HG02588 (cell line): ENCODE measurements at regions not wholly inside any gene's neighbourhood (a gene's known extent, or its start where the extent isn't known, plus 50 kb on each side); places are given as distances from the start of the nearest gene placed in this dataset.
"Not testable (repeated sequence)": the region's sequence is repeated elsewhere in the genome, so short reads cannot be mapped to it uniquely, and the experiment has no call there.

Experiments used
- ATAC-seq: cut with Tn5 transposase; IDR thresholded peaks from one replicate; pipeline ENCODE4 v1.9.1; 2021; ENCODE audit warnings: mild to moderate bottlenecking, moderate library complexity; ENCODE audit not compliant: unreplicated experiment

DNA sequence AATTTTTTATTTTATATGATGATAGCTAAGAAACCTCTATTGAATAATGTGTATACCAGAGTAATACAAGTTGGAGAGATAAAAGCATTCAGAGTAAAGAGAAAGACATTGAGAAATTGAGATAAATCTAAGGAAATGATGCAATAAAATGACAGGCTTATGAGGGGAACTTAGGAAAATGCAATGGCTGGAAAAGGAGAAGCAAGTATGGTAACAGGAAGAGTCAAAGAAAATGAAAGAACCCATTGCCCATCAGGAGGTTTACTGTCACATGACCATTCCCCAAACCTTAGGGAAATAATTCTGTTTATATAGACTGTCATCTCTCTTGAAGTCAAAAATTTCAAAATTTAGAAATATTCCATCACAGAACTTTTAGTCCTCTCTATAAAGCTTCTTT, 808.0 kb upstream of the PRR20A start:
- no peak for ATAC-seq

GRCh38 chr13:56335775-56336174, 804.9 kb upstream of the PRR20A start:
- ATAC-seq = no peak

DNA sequence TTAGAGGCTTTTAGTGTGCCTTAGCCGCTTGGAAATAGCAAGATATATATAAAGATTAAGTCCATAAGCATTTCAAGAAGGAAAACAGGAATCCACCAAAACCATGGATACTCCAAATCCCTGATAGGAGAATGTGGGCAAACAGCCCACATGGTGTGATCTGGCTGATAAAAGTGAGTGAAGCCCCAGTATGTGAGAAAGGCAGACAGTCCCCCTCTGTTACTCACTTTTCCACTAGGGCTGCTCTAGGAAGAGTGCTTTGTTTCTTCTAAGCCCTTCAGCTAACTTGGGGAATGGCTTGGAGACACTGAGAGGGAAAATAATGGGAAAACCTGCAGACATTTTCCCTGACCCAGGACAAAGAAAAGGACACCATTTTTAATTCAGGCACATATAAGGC, 802.3 kb upstream of the PRR20A start:
- ATAC-seq = no peak

- ATAC-seq = no peak
These were observed 793.7 kb upstream of the PRR20A start for GRCh38 chr13:56347014-56347413.

DNA sequence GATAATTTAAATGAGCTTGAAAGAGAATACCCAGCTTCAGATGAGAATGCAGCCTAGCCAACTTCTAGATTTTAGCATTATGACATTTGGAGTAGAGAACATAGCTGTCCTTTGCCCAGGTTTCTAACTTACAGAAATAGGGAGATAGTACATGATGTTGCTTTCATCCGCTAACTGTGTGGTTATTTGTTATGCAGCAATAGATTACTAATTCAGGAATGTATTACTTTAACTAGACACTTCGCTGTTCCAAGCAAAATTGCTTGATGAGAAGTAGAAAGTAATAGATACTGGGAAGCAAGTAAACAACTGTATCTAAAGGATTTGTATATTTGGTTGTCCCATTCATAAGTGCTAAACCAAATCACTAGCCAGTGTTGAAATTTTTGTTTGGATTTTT, 790.9 kb upstream of the PRR20A start:
- no peak for ATAC-seq

DNA sequence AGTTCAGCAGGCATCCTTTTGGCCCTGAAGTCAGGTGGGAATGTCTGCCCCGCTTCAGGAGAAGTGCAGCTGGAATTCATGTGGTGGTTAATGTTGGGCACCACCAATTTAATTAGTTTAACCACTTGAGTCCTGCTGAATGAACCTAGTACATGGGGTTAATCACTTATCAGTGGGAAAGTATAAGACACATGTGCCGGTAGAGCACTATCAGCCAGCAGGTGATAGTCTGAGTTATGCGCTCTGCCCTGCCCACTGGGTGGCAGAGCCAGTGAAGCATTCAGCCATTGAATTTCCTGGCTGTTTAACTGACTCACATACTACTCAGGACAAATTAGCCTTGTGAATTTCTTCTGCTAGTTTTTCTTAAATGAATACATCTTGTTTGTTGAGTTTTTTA, 789.7 kb upstream of the PRR20A start:
- ATAC-seq = no peak

DNA sequence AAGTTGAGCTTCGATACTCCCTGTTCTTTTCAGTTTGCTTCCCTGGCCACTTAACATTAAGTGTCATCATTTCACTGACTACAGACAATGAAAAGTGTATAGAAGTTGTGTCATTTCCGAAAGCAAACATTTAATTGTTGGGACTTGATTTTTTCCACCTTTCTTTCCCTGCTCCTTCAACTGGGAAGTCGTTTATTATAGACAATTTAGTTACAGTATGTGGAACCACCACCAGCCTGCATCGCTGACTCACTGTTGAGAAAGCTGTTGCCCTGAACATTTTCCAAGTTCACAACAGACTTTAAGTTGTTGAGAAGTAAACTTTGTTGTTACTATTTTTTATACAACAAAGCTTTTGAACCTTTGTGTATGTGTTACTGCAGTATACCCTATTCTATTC, 788.4 kb upstream of the PRR20A start:
- no peak for ATAC-seq

DNA sequence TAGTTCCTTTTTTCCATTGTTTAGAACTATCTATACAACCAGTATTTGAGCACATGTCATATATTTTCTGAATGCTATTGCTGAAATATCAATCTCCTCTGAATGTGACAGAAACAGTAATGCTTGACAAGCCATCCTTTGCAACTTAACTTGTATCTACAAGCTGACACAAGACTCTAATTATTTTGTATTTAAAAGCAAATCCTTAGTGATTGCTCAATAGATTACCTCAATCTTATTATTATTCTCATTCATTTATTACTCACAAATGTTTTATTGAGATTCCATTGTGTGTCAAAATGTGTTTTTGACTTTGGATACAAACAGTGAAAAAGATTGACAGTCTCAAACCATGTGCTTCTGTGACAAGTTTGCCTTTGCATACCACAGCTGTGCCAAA, 787.8 kb upstream of the PRR20A start:
- ATAC-seq = no peak

DNA sequence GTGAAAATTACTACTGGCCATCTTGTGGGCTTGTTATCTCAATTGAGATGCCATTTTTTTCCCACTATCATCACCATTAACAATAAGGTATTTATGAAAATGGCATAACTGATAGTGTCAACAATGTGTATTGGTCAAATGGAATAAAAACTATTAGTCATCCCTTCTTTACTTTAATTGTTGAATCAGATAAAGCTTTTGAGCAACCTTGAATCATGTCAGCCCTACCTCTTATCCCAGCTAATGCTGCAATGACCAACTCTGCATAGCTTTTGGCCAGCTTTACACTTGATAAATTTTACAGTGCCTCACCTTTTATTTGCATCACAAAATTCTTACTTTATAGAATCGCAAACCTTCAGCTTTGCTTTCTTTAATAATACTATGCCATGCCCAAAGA, 784.0 kb upstream of the PRR20A start:
- no peak for ATAC-seq

DNA sequence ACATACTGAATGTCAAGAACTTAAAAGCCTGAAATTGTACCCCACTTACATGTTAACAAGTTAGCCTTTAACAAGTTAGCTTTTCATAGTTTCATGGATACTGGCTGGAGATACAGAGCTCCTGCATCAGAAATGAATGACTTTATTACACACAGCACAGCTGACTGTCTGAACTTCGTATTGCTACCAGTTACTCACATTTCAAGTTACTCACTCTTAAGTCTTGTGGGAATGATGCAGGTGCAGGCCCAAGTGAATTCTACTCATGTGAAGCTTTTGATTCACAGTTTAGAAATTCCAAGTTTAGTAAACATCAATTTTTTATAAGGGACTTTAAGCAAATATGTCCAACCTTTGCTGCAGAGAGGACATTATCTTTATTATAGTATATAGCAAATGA, 762.2 kb upstream of the PRR20A start:
- no peak for ATAC-seq

GRCh38 chr13:56393549-56393948, 747.2 kb upstream of the PRR20A start:
- ATAC-seq = no peak

- ATAC-seq = no peak
These were observed 744.4 kb upstream of the PRR20A start for GRCh38 chr13:56396318-56396717.

- ATAC-seq = no peak
These were observed 739.9 kb upstream of the PRR20A start for GRCh38 chr13:56400774-56401173.

DNA sequence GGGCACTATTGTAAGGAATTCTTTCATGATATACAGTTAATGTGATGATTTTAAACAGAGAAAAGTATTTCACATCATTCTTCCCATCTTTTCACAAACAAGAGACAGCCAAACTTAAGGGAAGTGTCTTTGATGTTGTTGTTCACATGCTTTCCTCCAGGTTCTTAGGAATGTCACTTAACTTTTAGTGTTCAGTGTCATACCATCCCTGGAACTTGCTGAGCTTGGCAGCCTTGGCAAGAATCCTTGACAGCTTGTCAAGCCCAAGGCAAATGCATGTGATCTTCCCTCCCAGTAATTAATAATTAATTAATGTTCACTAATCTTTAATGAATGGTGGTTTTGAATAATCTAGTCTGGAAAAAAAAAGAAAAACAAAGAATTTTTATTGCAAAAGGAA, 727.9 kb upstream of the PRR20A start:
- ATAC-seq = no peak

GRCh38 chr13:56424246-56424645, 716.5 kb upstream of the PRR20A start:
- no peak for ATAC-seq

GRCh38 chr13:56457535-56458190, 683.1 kb upstream of the PRR20A start:
- ATAC-seq = no peak

DNA sequence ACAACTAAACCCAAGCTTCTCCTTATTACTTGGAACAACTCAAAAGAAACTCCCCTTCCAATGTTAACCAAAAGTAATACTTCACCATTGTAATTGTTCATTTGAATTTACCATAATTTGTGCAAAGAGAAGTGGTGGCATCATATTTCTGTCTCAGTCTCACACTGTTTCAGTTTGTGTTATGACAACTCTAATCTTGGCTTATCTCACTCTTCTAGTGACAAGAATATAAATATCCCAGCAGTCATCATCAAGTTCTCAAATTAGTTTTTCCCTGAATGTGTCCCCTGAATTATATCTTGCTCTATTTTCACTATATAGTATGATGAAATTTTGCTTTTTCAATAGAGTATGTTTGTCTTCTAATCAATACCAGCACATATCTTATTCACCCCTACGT, 681.4 kb upstream of the PRR20A start:
- ATAC-seq = no peak

DNA sequence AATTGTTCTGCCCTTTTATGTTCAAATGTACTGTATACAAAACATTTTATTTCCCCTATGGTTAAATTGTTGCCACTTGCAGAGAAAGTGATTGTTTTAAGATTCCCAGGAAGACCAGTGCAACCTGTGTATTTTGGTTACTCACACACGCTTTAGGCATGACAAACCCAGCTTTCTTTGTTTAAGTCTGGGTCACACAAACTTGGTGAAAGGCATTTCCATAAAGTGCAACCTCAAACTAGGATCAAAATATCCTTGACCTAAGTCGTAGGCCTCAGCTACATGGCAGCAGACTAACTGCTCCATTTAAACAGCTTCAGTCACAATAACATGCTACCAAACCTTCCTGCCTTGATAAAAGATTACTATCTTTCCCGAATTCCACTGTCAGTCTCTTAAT, 639.0 kb upstream of the PRR20A start:
- no peak for ATAC-seq

DNA sequence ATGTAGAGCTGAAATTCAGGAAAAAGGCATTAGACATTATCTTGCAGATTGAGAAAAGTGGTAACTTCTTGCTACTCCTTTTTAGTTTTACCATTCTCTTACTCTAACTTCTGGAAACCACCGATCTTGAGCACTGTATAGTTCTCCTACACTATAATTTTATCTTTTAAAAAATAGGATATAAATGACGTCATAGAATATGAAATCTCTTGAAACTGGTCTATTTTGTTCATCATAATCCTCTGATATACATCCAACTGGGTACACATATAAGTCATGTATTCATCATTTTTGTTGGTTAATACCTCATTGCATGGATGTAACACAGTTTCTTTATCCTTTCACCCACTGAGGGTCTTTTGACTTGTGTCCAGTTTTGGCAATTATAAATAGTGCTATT, 629.9 kb upstream of the PRR20A start:
- no peak for ATAC-seq

DNA sequence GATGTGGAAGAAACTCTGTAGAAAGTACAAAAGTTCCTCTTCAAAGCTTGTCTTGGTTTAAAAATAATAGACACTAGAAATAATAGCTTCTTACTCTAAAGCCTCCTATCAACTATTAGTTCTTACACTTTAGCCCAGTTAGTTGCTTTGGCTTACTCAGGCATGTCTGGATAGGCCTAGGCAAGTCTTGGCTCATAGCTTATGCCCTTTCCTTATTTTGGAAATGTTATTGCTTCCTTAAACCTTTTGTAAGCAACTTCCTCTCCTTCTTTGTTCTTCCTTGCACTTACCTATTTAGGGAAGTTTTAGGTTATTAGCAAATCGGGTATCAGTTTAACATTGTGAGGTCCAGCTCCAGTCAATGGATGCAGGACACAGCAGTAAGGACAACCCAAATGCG, 628.4 kb upstream of the PRR20A start:
- ATAC-seq = not testable (repeated sequence)

DNA sequence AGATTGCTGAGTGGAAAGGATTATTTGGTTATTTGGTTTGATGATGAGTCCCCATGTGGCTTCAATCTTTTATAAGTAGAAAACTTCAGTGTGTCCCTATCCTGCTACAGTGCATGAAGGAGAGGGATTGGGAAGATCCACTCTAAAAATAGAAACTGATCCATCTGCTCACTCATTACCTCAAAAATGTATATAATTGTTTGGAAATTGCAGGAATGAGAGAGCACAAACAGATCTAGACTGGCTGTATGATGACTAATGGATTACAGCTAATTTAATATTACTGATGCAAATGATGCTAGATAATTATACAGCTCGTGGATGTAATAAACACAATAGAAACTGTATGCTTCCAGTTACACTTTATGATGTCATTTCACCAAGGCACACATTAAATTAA, 625.3 kb upstream of the PRR20A start:
- no peak for ATAC-seq

DNA sequence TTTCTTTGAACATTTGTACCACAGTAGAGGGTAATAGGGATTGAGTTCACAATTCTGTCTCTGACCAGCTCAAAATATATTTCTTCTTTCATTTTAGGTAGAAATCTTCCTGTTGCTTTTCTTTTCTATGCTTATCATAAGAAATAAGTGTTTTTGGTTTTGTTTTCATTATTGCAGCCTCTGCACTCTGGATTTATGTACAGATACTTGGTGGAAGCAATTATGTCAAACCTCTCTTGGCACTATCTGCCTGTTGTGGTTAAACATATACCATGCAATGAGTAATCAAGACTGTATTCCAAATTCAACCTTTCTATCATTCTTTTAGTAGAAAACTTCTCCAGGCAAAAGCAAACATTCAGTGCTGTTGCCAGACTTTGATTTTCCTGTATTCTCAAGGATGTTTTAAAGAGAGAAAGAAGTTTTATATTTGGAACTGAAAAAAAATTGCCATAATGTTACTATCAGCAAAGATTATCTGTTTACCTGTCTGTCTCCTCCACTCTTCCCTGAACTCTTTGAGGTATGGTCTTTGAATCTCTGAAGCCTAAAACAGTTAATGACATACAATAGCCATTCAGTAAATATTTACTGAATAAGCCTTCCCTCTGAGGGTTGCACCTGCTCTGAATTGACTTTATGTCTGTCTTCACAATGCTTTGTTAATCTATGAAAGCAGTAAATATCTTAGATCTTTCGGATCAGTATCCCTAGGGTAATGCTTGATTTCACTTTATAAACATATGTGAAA, 612.5 kb upstream of the PRR20A start:
- no peak for ATAC-seq

GRCh38 chr13:56530096-56530495, 610.6 kb upstream of the PRR20A start:
- ATAC-seq = no peak
